ENCODE measurements at regions not wholly inside any gene's neighbourhood (a gene's known extent, or its start where the extent isn't known, plus 50 kb on each side); places are given as distances from the start of the nearest gene placed in this dataset.

DNA sequence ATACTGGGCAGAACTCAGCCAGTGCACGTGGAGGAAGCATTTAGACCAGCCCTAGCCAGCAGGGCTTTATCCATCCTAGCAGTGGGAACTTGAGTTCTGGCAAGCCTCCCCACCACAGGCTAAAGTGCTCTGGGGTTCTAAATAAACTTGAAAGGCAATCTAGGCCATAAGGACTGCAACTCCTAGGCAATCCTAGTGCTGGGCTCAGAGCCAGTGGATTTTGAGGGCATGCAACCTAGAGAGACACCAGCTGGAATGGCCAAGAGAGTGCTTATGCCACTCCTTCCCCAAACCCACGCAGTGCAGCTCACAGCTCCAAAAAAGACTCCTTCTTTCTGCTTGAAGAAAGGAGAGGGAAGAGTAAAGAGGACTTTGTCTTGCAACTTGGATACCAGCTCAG, 70.5 kb upstream of the APOBEC4 start:
- TF ChIP-seq, protein P1, sequence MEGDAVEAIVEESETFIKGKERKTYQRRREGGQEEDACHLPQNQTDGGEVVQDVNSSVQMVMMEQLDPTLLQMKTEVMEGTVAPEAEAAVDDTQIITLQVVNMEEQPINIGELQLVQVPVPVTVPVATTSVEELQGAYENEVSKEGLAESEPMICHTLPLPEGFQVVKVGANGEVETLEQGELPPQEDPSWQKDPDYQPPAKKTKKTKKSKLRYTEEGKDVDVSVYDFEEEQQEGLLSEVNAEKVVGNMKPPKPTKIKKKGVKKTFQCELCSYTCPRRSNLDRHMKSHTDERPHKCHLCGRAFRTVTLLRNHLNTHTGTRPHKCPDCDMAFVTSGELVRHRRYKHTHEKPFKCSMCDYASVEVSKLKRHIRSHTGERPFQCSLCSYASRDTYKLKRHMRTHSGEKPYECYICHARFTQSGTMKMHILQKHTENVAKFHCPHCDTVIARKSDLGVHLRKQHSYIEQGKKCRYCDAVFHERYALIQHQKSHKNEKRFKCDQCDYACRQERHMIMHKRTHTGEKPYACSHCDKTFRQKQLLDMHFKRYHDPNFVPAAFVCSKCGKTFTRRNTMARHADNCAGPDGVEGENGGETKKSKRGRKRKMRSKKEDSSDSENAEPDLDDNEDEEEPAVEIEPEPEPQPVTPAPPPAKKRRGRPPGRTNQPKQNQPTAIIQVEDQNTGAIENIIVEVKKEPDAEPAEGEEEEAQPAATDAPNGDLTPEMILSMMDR (IDR thresholded peaks at IDR 0.05): no peak
- Mint-ChIP-seq H3K27ac (ENCODE audit: unreplicated experiment) (no peak overlapping the region), H3K36me3 (ENCODE audit: unreplicated experiment) (no peaks in the 10 kb centered on the region), H3K4me3 (ENCODE audit: unreplicated experiment) (no peak overlapping the region), H3K9me3 (ENCODE audit: unreplicated experiment) (no peaks in the 10 kb centered on the region), H3K27me3 (ENCODE audit: unreplicated experiment) (no peaks in the 10 kb centered on the region), H3K4me1 (ENCODE audit: unreplicated experiment) (peaks cover 3% of the 10 kb centered on the region)
- no peak for DNase-seq (ENCODE audit: extremely low spot score, unreplicated experiment)

GRCh38 chr1:183721041-183721440, 67.9 kb upstream of the APOBEC4 start:
- DNase-seq (ENCODE audit: extremely low spot score, unreplicated experiment): no peak
- Mint-ChIP-seq H3K27ac (ENCODE audit: unreplicated experiment) (no peak overlapping the region), H3K36me3 (ENCODE audit: unreplicated experiment) (no peaks in the 10 kb centered on the region), H3K27me3 (ENCODE audit: unreplicated experiment) (no peaks in the 10 kb centered on the region), H3K4me1 (ENCODE audit: unreplicated experiment) (peaks cover 3% of the 10 kb centered on the region), H3K4me3 (ENCODE audit: unreplicated experiment) (no peak overlapping the region), H3K9me3 (ENCODE audit: unreplicated experiment) (no peaks in the 10 kb centered on the region)
- TF ChIP-seq, protein P1 (IDR thresholded peaks at IDR 0.05): no peak

- Mint-ChIP-seq H3K27ac (ENCODE audit: unreplicated experiment) (no peak overlapping the region), H3K27me3 (ENCODE audit: unreplicated experiment) (no peaks in the 10 kb centered on the region), H3K9me3 (ENCODE audit: unreplicated experiment) (no peaks in the 10 kb centered on the region), H3K36me3 (ENCODE audit: unreplicated experiment) (no peaks in the 10 kb centered on the region), H3K4me3 (ENCODE audit: unreplicated experiment) (no peak overlapping the region), H3K4me1 (ENCODE audit: unreplicated experiment) (peaks cover 3% of the 10 kb centered on the region)
- TF ChIP-seq, protein P1 (IDR thresholded peaks at IDR 0.05): no peak
- no peak for DNase-seq (ENCODE audit: extremely low spot score, unreplicated experiment)
These were observed 66.9 kb upstream of the APOBEC4 start for GRCh38 chr1:183720028-183720427.

- Mint-ChIP-seq H3K4me1 (ENCODE audit: unreplicated experiment) (peaks cover 3% of the 10 kb centered on the region), H3K4me3 (ENCODE audit: unreplicated experiment) (no peak overlapping the region), H3K27ac (ENCODE audit: unreplicated experiment) (no peak overlapping the region), H3K36me3 (ENCODE audit: unreplicated experiment) (no peaks in the 10 kb centered on the region), H3K27me3 (ENCODE audit: unreplicated experiment) (no peaks in the 10 kb centered on the region), H3K9me3 (ENCODE audit: unreplicated experiment) (no peaks in the 10 kb centered on the region)
- no peak for DNase-seq (ENCODE audit: extremely low spot score, unreplicated experiment)
- TF ChIP-seq, protein P1 (IDR thresholded peaks at IDR 0.05): no peak
These were observed 66.2 kb upstream of the APOBEC4 start for GRCh38 chr1:183719289-183719688.

- DNase-seq (ENCODE audit: extremely low spot score, unreplicated experiment): no peak
These were observed 63.2 kb upstream of the APOBEC4 start for GRCh38 chr1:183716286-183716685.

More at GRCh38 chr1:183716286-183716685, 63.2 kb upstream of the APOBEC4 start:
- H3K9me3 Mint-ChIP-seq (ENCODE audit: unreplicated experiment): no peaks in the 10 kb centered on the region
- no peak overlapping the region for H3K4me3 Mint-ChIP-seq (ENCODE audit: unreplicated experiment)
- no peak overlapping the region for H3K27ac Mint-ChIP-seq (ENCODE audit: unreplicated experiment)
- no peaks in the 10 kb centered on the region for H3K27me3 Mint-ChIP-seq (ENCODE audit: unreplicated experiment)
- H3K4me1 Mint-ChIP-seq (ENCODE audit: unreplicated experiment): peaks cover 14% of the 10 kb centered on the region
- no peaks in the 10 kb centered on the region for H3K36me3 Mint-ChIP-seq (ENCODE audit: unreplicated experiment)
- TF ChIP-seq, protein P1 (IDR thresholded peaks at IDR 0.05): no peak

Measured in osteocyte (in vitro differentiated cells).